Stimulated activated CD8-positive, alpha-beta memory T cell treated with anti-CD3 and anti-CD28 coated beads, Interleukin-7, amount 100 ng/mL, for 4 hours (primary cell): ENCODE measurements at regions not wholly inside any gene's neighbourhood (a gene's known extent, or its start where the extent isn't known, plus 50 kb on each side); places are given as distances from the start of the nearest gene placed in this dataset.
"Not testable (repeated sequence)": the region's sequence is repeated elsewhere in the genome, so short reads cannot be mapped to it uniquely, and the experiment has no call there.

Experiments used
- DNase-seq, 2 donors: peaks; one replicate each; pipeline ENCODE4 v3.0.0-alpha.2; 2020; ENCODE audit warnings: low read depth in 2 of 2

DNA sequence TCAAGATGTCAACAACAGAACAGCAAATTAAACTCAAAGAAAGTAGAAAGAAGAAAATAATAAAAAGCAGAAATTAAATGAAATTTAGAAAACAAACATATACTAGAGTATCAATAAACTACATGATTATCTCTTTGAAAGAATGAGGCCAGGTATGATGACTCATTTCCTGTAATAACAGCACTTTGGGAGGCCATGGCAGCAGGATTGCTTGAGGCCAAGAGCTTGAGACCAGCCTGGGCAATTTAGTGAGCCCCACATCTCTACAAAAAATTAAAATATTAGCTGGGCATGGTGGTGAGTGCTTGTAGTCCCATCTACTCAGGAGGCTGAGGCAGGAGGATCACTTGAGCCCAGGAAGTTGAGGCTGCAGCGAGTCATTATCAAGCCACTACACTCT is 232.5 kb downstream of the RAB11FIP4 start:
- DNase-seq: no peak

- DNase-seq: no peak
Measured at GRCh38 chr17:31622500-31622899, 231.0 kb downstream of the RAB11FIP4 start.

GRCh38 chr17:31621566-31621965 is 230.1 kb downstream of the RAB11FIP4 start:
- no peak for DNase-seq

GRCh38 chr17:31611053-31611452 is 219.6 kb downstream of the RAB11FIP4 start:
- DNase-seq: not testable (repeated sequence)

DNA sequence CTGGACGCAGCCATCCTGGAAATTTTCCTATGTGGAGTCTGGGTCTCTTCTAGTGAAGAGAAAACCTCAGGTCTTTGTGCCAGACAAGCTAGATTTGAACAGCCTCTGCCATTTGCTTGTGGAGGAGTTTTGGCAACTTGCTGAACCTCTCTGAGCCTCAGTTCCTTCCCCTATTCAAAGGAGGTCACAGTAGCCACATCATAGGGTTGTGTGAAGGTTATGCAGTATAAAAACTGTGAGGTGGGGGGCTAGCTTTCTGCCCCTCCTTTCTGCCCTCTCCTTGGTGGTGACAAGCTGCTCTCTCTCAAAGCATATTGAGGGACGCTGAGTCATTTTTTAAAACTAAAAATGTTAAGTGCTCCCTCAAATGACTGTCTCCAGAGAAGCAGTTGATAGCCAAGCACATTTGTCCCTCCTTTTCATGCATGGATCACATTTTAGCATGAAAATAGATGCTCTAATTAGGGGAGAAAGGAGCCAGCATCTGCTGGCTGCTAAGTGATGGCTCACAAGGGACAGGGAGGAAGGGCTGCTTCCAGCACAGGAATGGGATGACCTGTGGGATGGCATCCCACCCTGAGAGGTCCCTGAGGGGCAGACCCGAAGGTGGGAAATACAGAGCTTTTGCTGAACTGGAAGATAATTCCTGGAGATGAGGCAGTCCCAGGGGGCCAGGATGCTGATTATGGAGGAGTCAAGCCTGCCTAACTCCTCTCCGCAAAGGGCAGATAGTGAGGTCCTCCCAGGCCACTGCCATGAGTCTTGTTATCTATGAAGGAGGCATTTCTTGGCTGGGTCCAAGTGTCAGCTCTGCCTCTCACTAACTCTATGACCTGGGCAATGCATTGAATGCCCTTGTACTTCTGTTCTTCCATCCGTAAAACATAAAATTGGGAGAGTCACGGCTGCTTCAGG is 218.8 kb downstream of the RAB11FIP4 start:
- no peak for DNase-seq

DNA sequence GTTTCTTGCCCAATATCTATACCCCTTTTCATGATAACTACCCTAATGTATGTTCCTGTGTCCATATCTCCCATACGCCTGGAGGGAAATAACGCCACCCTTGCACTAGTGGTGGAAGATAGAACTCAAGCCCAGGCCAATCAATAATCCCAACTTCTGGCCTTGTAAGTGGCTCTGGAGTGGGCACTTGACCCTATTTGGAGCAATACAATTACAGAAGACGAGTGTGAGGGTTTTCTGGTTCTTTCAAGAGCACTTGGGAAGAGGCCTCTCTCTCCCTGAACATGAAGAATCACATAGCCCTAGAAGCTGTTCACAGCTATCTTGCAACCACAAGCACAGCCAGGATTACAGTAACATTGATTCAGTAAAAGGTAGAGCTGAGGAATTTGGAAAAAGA is 217.9 kb downstream of the RAB11FIP4 start:
- DNase-seq: no peak

DNA sequence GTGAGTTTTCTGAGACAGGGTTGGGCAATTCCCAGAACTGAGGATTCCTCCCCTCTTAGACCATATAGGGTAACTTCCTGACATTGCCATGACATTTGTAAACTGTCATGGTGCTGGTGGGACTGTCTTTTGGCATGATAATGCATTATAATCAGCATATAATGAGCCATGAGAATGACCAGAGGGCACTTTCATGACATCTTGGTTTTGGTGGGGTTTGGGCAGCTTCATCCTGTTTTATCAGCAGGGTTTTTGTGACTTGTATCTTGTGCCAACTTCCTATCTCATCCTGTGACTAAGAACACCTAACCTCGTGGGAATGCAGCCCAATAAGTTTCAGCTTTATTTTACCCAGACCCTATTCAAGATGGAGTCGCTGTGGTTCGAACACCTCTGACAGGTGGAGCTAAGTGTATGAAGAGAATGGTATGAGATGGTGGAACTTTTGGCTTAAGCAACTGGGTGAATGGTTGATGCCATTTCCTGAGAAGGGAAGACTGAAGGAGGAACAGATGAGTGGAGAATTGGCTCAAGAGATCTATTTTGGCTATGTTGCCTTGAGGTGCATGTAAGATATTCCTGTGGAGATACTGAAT is 217.3 kb downstream of the RAB11FIP4 start:
- DNase-seq: no peak

GRCh38 chr17:31605761-31606160 is 214.3 kb downstream of the RAB11FIP4 start:
- DNase-seq: no peak

DNA sequence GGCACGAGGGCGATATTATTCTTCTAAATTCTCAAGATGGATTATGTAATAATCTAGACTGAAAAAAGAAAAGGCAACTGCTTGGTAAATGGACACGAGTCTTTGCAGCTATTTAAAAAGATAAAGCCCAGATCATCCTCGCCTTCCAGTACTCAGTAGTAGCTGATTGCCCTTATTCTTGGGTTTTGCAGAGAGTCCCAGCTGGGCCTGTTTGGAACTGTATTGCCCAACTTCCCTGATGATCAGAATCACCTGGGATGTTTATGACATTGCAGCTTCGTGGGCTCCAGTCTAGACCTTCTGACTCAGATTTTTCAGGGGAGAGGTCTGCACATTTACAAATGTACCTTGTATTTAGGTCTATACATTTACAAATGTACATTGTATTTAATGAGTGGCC is 213.5 kb downstream of the RAB11FIP4 start:
- no peak for DNase-seq

DNA sequence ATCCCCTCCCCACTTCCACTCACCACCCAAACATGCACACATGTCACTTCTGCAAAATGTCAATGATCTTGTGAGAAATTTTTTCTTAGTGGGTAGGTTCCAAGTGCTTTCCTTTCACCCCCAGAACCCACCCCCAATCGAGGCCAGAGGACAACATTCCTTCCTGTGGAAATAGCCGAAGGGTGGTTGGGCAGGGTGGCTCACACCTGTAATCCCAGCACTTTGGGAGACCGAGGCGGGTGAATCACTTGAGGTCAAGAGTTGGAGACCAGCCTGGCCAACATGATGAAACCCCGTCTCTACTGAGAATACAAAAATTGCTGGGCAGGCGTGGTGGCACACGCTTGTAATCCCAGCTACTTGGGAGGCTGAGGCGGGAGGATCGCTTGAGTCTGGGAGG is 208.7 kb downstream of the RAB11FIP4 start:
- DNase-seq: not testable (repeated sequence)

- no peak for DNase-seq
Measured at GRCh38 chr17:31598921-31599571, 207.6 kb downstream of the RAB11FIP4 start.

- DNase-seq: no peak
Measured at GRCh38 chr17:31598399-31598782, 206.9 kb downstream of the RAB11FIP4 start.

DNA sequence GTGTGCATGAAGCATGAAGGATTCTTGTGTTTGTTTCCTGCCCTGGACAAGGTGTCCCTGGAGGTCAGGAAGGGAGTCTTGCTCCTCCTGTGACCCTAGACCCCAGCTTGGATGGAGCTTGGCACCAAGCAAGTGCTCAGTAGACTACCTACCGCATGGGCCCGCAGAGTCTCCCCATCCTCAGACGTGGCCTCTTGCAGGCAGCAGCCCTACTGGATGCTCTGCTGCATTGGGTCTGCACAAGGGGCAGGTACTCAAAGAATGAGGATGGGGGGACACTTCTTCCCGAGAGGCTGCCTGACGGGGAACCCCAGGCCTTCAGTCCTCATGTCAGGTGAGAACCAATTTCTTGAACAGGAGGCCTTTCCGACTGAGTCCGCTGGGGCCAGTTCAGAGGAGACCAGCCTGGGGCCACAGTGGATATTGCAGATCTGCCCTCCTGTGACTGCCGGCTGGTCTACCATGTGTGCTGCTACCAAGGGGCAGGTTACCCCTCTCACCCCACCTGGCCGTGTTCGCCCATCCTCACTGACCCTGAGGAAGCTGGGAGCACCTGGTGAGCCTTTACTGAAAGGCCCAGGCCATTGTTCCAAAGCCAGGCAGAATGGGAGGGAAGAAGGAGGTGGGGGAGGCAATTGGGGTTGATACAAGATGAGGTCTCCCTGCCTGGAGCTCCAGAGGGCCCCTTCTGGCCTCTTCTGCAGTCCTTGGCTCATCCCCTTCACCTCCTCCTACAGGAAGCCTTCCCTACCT is 206.3 kb downstream of the RAB11FIP4 start:
- no peak for DNase-seq

DNA sequence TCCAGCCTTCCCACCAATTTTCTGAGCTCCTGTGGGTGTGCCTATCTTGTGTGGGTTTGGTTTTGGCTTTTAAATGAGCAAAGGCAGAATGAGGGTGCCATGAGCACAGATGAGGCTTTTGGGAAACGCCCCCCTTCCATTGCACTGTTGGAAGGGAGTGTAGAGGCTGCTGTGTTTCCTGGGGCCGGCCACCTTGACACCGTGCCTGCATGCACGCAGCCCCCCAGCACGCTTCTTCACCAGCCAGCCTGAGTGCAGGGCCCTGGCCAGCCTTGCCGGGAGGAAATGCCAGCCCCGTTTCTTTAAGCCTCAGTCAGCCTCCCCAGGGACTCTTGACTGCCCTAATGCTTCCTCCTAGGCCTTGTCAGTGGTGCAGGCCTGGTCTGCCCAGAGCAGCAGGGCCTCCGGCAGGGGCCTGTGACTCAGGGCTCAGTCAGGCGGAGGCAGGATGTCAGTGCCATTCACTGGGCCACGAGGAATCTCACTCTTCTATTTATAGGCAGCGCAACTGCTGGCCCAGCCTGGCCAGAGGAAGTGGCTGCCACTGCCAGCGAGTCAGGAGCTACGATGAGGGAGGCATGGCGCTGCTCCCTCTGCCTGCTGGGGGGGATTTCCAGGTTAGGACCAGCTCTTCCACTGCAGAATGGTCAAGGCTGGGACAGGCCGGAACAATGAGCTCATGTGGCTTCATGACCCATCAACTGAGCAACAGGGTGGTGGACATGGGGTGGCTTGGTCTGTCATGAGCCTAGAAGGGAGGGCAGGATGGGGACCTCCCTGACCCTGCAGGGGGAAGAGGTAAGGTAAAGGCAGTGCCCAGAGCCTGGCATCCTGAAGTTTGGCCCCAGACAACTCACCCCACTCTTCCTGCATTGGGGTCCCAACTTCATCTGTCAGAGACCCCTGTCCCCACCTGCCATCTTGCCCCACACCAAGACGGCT is 205.2 kb downstream of the RAB11FIP4 start:
- DNase-seq: no peak

DNA sequence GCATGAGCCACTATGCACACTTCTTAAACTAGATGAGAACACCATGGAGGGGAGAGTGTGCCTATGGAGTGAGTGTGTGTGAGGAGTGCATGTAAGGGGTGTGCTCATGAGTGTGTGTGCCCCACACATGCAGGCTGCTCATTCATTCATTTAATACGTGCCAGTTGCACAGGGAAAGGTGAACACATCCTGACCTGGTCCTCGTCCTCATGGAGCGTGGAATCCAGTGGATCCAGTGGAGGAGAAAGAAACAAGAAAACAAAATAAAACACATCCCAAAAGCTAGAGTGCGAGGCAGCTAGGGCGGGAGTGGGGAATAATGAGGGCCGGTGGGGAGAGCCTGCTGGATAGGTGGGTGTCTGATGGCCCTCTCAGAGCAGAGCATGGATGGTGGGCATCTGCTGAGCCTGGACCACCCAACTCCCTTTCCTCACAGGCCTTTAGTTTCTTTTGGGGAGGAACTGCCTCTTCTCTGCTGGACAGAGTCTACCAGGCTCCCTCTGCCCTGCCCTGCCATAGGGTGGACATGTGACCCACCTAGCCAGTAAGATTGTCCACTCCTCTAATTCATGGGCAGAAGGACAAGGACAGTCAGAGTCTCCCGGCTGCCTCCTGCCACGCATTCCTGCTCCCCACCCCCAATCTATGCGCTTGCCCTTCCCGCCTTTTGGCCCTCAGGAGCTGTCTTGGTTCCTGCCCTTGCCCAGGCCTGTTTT is 204.3 kb downstream of the RAB11FIP4 start:
- DNase-seq: no peak

DNA sequence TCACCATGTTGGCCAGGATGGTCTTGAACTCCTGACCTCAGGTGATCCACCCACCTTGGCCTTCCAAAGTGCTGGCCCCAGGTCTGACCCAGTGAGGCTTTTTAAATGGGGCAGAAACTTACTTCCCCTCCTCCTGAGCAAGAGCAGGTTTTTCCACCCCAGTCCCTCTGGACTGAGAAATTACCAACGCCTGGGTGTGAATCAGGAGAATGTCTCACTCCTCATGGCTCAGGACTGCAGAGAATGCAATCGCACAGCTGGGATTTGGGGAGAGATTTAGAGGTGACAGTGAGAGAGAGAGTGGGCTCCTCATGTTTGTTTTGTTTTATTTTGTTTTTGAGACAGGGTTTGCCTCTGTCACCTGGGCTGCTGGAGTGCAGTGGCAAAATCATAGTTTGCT is 203.6 kb downstream of the RAB11FIP4 start:
- DNase-seq: no peak

DNA sequence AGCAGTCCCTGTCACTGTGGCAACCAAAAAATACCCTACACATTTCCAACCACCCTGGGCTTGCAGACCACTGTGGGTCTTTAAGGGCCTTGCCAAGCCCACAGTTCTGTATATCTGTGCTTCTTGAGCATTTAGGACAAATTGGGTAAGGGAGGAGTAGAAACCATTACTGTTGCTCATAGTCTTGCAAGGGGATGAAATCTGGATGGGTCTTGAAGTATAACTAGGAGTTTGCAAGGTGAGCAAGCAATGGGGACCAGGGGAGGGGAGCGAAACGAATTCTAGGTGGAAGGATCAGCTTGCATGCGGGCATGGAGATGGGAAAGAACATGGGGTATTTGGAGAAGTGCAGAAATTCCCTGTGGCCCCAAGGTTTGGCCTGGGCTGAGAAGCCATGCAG is 202.9 kb downstream of the RAB11FIP4 start:
- no peak for DNase-seq

GRCh38 chr17:31593806-31594205 is 202.3 kb downstream of the RAB11FIP4 start:
- no peak for DNase-seq

DNA sequence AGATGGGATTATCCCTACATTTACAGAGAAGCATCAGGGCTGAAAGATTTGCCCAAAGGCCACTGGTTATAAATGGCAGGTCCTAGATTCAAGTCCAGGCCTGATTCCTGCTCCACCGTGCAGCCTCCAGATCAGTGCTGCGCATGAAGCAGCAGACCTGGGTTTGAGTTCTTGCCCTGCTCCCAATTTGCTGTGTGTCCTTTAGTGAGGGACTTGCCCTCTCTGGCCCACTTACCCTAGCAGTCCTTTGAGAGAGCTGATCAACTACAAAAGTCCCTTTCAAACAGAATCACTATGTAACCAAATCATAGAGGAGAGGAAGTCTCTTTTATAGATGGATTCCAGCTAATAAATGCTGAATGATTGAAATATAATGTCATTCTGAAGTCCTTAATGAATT is 200.4 kb downstream of the RAB11FIP4 start:
- DNase-seq: no peak

GRCh38 chr17:31588512-31588911 is 197.0 kb downstream of the RAB11FIP4 start:
- no peak for DNase-seq
